22Rv1 (cell line): ENCODE measurements at regions not wholly inside any gene's neighbourhood (a gene's known extent, or its start where the extent isn't known, plus 50 kb on each side); places are given as distances from the start of the nearest gene placed in this dataset.

ENCODE experiments used
- H3K27ac ChIP-seq: fragments of 450-650 bp; 2 replicates; pipeline ENCODE4 v1.5.1; 2017
- CTCF ChIP-seq: fragments of 450-650 bp; IDR thresholded peaks from 2 replicates; pipeline ENCODE4 v1.5.1; 2017; ENCODE audit warnings: mild to moderate bottlenecking
- ZFX ChIP-seq: fragments of 450-650 bp; IDR thresholded peaks from 2 replicates; pipeline ENCODE4 v1.6.1; 2017; ENCODE audit warnings: antibody characterized with exemption, borderline replicate concordance

- H3K27ac ChIP-seq, result no peak overlapping the region
- no peak for TF ChIP-seq CTCF
- no peak for TF ChIP-seq ZFX
Observed at GRCh38 chr11:134795017-134795416, 383.0 kb upstream of the B3GAT1 start.

- no peak overlapping the region for H3K27ac ChIP-seq
- no peak for TF ChIP-seq CTCF
- TF ChIP-seq ZFX, result no peak
Observed at GRCh38 chr11:134794192-134794591, 382.1 kb upstream of the B3GAT1 start.

- no peak overlapping the region for H3K27ac ChIP-seq
- TF ChIP-seq ZFX (no peak), CTCF (no peak)
Observed at GRCh38 chr11:134792677-134793076, 380.6 kb upstream of the B3GAT1 start.

- TF ChIP-seq ZFX (no peak), CTCF (no peak)
- H3K27ac ChIP-seq, result no peak overlapping the region
Observed at GRCh38 chr11:134792044-134792443, 380.0 kb upstream of the B3GAT1 start.

- no peak overlapping the region for H3K27ac ChIP-seq
- TF ChIP-seq CTCF, result no peak
- TF ChIP-seq ZFX, result no peak
Observed at GRCh38 chr11:134791102-134791501, 379.1 kb upstream of the B3GAT1 start.

- H3K27ac ChIP-seq, result no peak overlapping the region
- TF ChIP-seq ZFX, result no peak
- no peak for TF ChIP-seq CTCF
Observed at GRCh38 chr11:134789104-134789503, 377.1 kb upstream of the B3GAT1 start.

GRCh38 chr11:134786636-134787035 lies 374.6 kb upstream of the B3GAT1 start:
- no peak for TF ChIP-seq ZFX
- no peak overlapping the region for H3K27ac ChIP-seq

GRCh38 chr11:134785660-134786284 lies 373.7 kb upstream of the B3GAT1 start:
- no peak for TF ChIP-seq ZFX
- no peak for TF ChIP-seq CTCF
- no peak overlapping the region for H3K27ac ChIP-seq
